Mesodermal cell (in vitro differentiated cells): ENCODE measurements at regions not wholly inside any gene's neighbourhood (a gene's known extent, or its start where the extent isn't known, plus 50 kb on each side); places are given as distances from the start of the nearest gene placed in this dataset.

Experiments
- H3K27ac ChIP-seq: 2 replicates; pipeline ENCODE4 v1.7.0; 2013; ENCODE audit warnings: mild to moderate bottlenecking, low read depth, low read length, moderate library complexity; ENCODE audit not compliant: severe bottlenecking
- H3K36me3 ChIP-seq: 2 replicates; pipeline ENCODE4 v1.7.1; 2013; ENCODE audit warnings: mild to moderate bottlenecking, low read length, moderate library complexity; ENCODE audit not compliant: control insufficient read depth, insufficient read depth
- H3K4me1 ChIP-seq: one replicate; pipeline ENCODE4 v1.7.1; 2013; ENCODE audit warnings: mild to moderate bottlenecking, low read length; ENCODE audit not compliant: insufficient read depth, control insufficient read depth, poor library complexity, severe bottlenecking
- H3K4me3 ChIP-seq: 2 replicates; pipeline ENCODE4 v1.7.0; 2013; ENCODE audit warnings: low read length, control low read depth, mild to moderate bottlenecking; ENCODE audit not compliant: insufficient read depth, poor library complexity, severe bottlenecking; ENCODE audit errors: extremely low read depth
- H3K9me3 ChIP-seq: 2 replicates; pipeline ENCODE4 v1.7.1; 2013; ENCODE audit warnings: mild to moderate bottlenecking, low read length, moderate library complexity; ENCODE audit not compliant: control insufficient read depth
- WGBS, 2 experiments: methylation state at CpG; one replicate each; pipeline ENCODE4 v1.1.5; 2013; ENCODE audit warnings: missing lambda C conversion rate in 2 of 2; ENCODE audit not compliant: insufficient coverage in 2 of 2; 5-methylcytosine and 5-hydroxymethylcytosine counted together

DNA sequence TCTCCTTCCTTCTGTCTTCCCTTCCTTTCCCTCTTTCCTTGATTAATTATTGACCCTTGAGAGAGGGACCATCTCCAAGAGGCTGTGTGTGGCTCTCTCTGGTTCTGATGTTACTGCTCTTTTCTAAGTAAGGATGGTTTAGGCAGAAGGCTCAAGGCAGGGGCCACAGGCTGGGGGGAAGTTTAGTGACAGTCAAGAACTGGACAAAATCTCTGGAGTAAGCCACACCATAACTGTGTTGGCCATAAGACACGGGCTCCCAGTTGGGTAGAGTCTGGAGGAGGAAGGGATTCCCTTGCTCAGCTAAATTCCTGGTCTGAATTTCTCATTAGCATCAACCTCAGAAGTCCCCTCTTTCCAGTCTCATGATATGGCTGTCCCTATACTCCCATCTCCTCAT, 74.7 kb downstream of the BUD13 start:
- H3K4me3 ChIP-seq: no peak overlapping the region
- peaks cover 6% of the 10 kb centered on the region for H3K4me1 ChIP-seq
- no peaks in the 10 kb centered on the region for H3K9me3 ChIP-seq
- no peak overlapping the region for H3K27ac ChIP-seq
- 80 to 86% methylated on average over 1 of the region's 1 CpG for WGBS, 2 experiments
- H3K36me3 ChIP-seq: no peaks in the 10 kb centered on the region

DNA sequence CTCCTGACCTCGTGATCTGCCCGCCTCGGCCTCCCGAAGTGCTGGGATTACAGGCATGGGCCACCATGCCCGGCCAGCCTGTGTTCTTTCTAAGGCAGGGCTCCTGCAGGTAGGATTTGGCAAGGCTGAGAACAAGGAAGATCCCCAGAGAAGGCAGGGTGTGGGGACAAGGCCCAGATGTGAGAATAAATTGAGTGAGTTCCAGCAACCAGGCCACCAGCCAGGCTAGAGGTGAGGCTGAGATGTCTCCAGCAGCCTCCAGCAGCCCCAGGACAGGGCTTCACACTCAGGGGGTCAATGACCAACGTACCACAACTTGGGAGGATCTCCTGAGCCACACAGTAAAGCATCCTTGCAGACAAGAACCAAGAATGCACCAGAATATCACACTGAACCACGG, 75.1 kb downstream of the BUD13 start:
- Histone ChIP-seq H3K27ac (no peak overlapping the region), H3K4me3 (no peak overlapping the region), H3K9me3 (no peaks in the 10 kb centered on the region), H3K4me1 (peaks cover 6% of the 10 kb centered on the region), H3K36me3 (no peaks in the 10 kb centered on the region)
- 86 to 89% methylated on average over 6 to 7 of the region's 7 CpGs for WGBS, 2 experiments

DNA sequence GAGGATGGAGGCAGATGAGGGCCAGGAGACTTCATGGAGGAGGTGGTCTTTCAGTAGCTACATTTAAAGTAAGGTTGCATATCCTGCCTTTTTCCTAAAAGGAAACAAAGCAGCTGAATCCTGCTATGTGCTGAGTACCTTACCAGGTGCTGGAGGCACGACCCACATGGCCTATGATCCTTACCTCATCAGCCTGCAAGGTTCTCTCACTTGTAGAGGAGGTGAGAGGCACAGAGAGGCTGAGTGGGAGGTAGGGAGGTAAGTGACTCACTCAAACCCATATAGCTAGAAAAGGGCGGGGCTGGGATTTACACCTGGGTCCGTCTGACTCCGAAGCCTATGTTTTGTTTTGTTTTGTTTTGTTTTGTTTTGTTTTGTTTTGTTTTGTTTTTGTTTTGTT, 75.8 kb downstream of the BUD13 start:
- Histone ChIP-seq H3K9me3 (no peaks in the 10 kb centered on the region), H3K27ac (no peak overlapping the region), H3K4me3 (no peak overlapping the region), H3K4me1 (peaks cover 6% of the 10 kb centered on the region), H3K36me3 (no peaks in the 10 kb centered on the region)
- WGBS, 2 experiments: 86 to 100% methylated on average over 1 of the region's 4 CpGs

DNA sequence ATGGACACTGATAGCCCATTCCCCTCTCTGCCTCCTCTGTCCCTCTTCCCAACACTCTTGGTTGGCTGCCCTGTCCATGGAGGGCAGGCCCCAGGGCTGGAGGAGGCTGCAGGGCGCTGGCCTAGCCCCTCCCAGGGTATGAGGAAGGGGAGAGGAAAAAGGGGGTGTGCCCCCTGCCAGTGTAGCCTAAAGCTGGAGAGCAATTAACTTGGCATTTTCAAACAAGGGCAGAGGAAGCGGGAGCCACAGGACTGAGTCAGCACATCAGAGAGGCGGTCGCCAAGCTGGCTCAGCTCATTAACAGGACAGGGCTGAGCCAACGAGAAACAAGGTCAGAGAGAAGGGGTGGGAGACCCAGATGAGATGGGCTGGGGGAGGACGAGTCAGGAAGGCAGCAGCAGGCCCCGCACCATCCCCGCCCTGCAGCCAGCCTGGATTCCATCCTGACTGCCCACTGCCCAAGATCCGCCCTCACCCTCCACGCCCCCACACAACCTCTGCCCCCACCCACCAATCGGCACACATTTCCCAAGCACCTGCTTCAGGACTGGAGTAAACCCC, 76.3 kb downstream of the BUD13 start:
- 24 to 40% methylated on average over 4 to 7 of the region's 11 CpGs for WGBS, 2 experiments
- Histone ChIP-seq H3K36me3 (no peaks in the 10 kb centered on the region), H3K4me3 (no peak overlapping the region), H3K9me3 (no peaks in the 10 kb centered on the region), H3K27ac (no peak overlapping the region), H3K4me1 (peaks cover 6% of the 10 kb centered on the region)

DNA sequence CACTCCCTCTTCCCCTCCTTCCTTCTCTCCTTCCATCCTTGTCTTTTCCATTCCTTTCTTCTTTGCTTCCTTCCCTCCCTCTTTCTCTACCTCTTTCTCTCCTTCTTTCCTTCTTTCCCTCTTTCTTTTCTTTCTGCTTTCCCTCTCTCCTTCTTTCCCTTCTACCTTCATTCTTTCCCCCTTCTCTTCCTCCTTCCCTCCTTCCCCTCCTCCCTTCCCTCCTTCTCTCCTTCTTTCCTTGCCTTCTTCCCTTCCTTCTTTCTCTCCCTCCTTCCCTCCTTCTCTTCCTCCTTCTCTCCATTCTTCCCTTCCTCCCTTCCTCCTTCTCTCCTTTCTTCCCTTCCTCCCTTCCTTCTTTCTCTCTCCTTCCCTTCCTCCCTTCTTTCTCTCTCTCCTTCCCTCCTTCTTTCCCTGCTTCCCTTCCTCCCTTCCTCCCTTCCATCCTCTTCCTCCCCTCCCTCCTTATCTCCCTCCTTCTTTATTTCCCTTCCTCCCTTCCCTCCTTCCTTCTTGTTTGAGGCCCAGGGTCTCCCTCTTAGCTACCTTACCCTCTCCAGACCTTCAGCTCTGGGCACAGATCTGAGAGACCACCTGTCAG, 77.0 kb downstream of the BUD13 start:
- no peaks in the 10 kb centered on the region for H3K9me3 ChIP-seq
- no peak overlapping the region for H3K27ac ChIP-seq
- H3K36me3 ChIP-seq: no peaks in the 10 kb centered on the region
- no peak overlapping the region for H3K4me3 ChIP-seq
- H3K4me1 ChIP-seq: peaks cover 6% of the 10 kb centered on the region

DNA sequence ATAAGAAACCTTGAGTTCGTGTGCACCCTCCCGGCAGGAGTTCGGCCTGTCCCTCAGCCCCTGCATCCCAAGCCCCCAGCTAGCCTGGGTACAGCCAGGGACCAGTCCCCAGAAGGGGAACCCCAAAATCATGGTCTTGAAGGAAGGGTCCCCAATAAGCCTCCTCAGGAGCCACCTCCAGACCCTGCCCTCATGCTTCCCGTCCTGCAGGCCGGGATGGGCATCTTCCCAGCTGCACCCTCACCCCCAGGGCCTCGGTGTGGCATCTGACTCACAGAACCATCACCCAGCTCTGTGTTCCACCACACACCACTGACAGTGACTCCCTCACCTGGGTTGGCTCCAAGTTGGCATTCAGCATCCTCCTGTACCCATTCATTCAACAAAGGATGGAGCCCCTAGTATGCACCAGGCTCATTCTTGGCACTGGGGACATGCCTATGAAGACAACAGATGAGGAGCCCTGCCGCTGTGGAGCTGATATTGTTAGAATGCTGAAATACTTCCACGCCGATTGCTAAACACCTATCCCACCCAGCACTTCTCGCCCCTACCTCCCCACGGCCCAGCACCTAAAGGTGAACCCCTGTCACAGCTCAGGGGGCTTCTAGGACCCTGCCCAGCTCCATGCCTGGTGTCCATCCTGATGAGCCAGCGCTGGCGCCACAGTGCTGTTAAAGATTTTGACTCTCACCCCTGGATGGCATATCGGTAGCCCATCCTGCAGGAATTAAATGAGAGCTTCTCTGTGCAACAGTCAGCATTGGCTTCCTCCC, 77.8 kb downstream of the BUD13 start:
- 90 to 92% methylated on average over 9 to 13 of the region's 14 CpGs for WGBS, 2 experiments
- peaks cover 6% of the 10 kb centered on the region for H3K4me1 ChIP-seq

DNA sequence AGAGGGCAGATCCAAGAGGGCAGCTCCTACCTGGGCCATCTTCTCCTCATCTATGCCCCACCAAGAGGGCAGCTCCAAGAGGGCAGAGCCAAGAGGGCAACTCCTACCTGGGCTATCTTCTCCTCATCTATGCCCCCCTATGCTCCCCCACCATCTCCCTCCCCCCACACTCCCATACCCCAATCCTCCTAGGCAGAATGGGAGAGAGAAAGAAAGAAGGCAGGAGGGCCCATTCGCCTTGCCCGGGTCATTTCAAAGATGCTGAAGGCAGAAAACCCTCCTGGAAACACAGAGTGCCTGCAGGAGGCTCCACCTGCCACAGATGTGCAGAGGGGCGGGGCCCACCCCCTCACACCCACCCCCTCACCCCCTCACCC, 78.5 kb downstream of the BUD13 start:
- H3K36me3 ChIP-seq: no peaks in the 10 kb centered on the region
- WGBS, 2 experiments: no CpG with 5 or more reads among the region's 3 CpGs
- H3K27ac ChIP-seq: no peak overlapping the region
- no peak overlapping the region for H3K4me3 ChIP-seq
- peaks cover 6% of the 10 kb centered on the region for H3K4me1 ChIP-seq
- no peaks in the 10 kb centered on the region for H3K9me3 ChIP-seq

More for the DNA sequence above, 77.8 kb downstream of the BUD13 start:
- Histone ChIP-seq H3K36me3 (no peaks in the 10 kb centered on the region), H3K27ac (no peak overlapping the region), H3K9me3 (no peaks in the 10 kb centered on the region), H3K4me3 (no peak overlapping the region)

DNA sequence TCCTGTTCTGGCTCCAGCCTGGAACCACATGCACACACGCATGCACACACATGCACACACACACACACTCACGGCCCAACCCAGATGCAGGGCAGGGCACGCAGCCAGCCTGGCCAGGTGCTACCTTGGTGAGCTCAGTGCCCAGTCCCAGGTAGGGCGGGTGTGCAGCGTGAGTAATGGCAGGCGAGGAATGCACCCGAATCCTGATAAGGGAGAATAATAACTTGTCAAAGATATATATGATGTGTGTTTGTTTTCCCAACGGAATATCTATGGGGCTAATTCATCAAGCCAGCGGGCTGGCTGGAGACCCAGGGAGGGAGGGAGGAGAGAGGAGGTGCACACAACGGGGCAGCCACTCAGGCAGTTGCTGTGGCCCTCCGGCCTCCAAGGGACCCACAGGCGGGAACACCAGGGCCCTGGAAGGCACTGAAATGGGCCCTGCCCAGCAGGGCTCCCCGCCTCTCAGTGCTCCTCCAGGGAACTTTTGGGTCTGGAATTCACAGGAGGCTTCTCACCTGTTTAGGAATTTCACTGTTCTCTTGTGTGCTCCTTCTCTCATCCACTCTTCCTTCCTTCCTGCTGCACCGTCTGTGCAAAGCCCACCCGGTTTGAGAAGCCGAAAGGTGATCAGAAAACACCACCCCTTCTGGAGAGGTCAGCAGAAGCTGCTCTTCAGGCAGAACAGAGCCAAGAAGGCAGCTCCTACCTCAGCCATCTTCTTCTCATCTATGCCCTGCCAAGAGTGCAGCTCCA, 79.0 kb downstream of the BUD13 start:
- H3K4me1 ChIP-seq: peaks cover 6% of the 10 kb centered on the region
- H3K36me3 ChIP-seq: no peaks in the 10 kb centered on the region
- H3K27ac ChIP-seq: no peak overlapping the region
- no peak overlapping the region for H3K4me3 ChIP-seq
- WGBS, 2 experiments: 84 to 85% methylated on average over 13 to 14 of the region's 16 CpGs
- no peaks in the 10 kb centered on the region for H3K9me3 ChIP-seq

DNA sequence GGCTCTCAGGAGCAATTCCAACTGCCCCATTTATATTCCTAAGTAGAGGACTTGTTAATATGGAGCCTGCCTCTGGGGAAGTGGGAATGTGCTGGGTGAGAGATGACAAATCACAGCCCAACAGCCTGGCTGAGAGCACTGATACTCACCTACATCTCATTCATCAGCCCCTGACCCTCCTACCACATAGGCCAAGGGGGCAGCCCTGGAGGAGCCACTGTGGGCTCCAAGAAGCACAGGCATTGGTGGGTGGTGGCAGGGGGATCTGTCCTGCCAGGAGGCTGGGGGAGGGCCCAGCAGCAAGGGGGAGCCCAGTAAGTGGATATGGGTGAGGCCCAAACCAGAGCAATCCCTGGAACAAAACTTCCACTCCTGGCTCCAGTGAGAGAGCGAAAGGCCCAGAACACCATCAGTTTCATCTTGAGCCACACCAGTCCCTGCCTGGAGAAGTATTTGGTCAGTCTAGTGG, 79.7 kb downstream of the BUD13 start:
- Histone ChIP-seq H3K27ac (no peak overlapping the region), H3K36me3 (no peaks in the 10 kb centered on the region), H3K4me1 (peaks cover 11% of the 10 kb centered on the region), H3K9me3 (no peaks in the 10 kb centered on the region), H3K4me3 (no peak overlapping the region)
- 100% methylated on average over 1 of the region's 1 CpG; no CpG with 5 or more reads in 1 of the 2 experiments for WGBS, 2 experiments

DNA sequence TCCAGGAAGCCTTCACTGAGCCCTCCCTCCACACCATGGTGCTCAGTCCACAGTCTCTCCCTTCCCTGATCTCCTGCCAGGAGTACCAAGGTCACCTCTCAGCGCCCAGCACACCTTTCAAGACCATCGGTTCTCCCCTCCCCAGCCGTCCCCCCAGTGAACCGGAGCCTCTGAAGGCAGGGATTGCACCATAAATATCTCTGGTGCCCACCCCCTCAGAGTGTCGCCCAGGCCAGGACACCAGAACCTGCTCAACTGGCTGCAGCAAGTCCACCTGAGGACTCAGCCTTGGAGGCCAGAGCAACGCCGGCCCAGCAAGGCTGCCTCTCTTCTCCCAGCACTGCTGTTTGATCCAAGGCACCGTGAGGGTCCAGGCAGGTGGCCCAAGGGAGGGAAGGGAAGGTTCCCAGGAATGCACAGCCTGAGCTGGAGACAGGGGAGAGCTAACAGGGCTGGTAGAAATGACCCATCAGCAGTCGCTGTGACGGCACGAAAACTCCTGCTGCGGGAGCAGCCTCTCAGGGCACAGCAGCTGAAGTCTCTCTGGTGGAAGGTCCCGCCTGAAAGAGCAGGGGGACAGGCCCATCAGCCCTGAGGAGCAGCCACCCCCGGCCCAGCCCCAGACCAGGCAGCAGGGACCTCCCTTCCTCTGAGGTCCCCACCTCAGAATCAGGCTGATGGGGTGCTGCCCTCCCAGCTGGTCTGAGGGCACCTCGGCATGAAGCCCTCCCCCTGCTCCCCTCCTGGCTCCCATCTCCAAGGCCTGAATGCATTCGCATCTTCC, 80.3 kb downstream of the BUD13 start:
- no peak overlapping the region for H3K27ac ChIP-seq
- no peak overlapping the region for H3K4me3 ChIP-seq
- 85 to 88% methylated on average over 10 to 14 of the region's 16 CpGs for WGBS, 2 experiments
- H3K4me1 ChIP-seq: peaks cover 18% of the 10 kb centered on the region
- no peaks in the 10 kb centered on the region for H3K9me3 ChIP-seq
- H3K36me3 ChIP-seq: no peaks in the 10 kb centered on the region
